Subcutaneous abdominal adipose tissue (tissue), 5 donors: ENCODE measurements at regions not wholly inside any gene's neighbourhood (a gene's known extent, or its start where the extent isn't known, plus 50 kb on each side); places are given as distances from the start of the nearest gene placed in this dataset.
"Not testable (repeated sequence)": the region's sequence is repeated elsewhere in the genome, so short reads cannot be mapped to it uniquely, and the experiment has no call there.

ENCODE experiments used
- H3K27ac ChIP-seq: one replicate; pipeline ENCODE4 v1.7.0; 2013; ENCODE audit warnings: low read depth, mild to moderate bottlenecking, inconsistent platforms, low read length, moderate library complexity
- H3K27me3 ChIP-seq, 5 donors: one replicate each; pipeline ENCODE4 v1.7.0; 2013; ENCODE audit warnings: low read length in 5 of 5, inconsistent platforms in 1 of 5; ENCODE audit not compliant: control insufficient read depth in 5 of 5, insufficient read depth in 4 of 5
- H3K36me3 ChIP-seq, 5 donors: one replicate each; pipeline ENCODE4 v1.7.0; 2013; ENCODE audit warnings: low read length in 5 of 5; ENCODE audit not compliant: control insufficient read depth in 5 of 5, insufficient read depth in 5 of 5
- H3K4me1 ChIP-seq, 5 donors: one replicate each; pipeline ENCODE4 v1.7.0; 2013; ENCODE audit warnings: low read length in 5 of 5, mild to moderate bottlenecking in 3 of 5, moderate library complexity in 1 of 5; ENCODE audit not compliant: control insufficient read depth in 5 of 5, insufficient read depth in 5 of 5
- H3K4me3 ChIP-seq, 5 donors: one replicate each; pipeline ENCODE4 v1.7.0; 2013; ENCODE audit warnings: low read length in 5 of 5, low read depth in 1 of 5
- H3K9ac ChIP-seq, 5 donors: one replicate each; pipeline ENCODE4 v1.7.0; 2013; ENCODE audit warnings: low read length in 5 of 5, mild to moderate bottlenecking in 4 of 5, moderate library complexity in 3 of 5
- H3K9me3 ChIP-seq, 5 donors: one replicate each; pipeline ENCODE4 v1.7.0; 2013; ENCODE audit warnings: low read length in 5 of 5; ENCODE audit not compliant: control insufficient read depth in 5 of 5
- donor health status: healthy.
- donor health status: healthy.
- donor health status: healthy.
- donor health status: healthy.
- donor health status: healthy.

GRCh38 chr2:226551522-226552250 lies 247.9 kb downstream of the IRS1 start:
- no peak overlapping the region for H3K9ac ChIP-seq
- H3K36me3 ChIP-seq = no peaks in the 10 kb centered on the region
- no peaks in the 10 kb centered on the region for H3K9me3 ChIP-seq
- H3K27me3 ChIP-seq = no peaks in the 10 kb centered on the region
- H3K27ac ChIP-seq = no peak overlapping the region
- H3K4me3 ChIP-seq = no peak overlapping the region
- H3K4me1 ChIP-seq = peaks cover 0 to 7% (median 0%) of the 10 kb centered on the region in 5 donors

GRCh38 chr2:226550801-226551200 lies 248.8 kb downstream of the IRS1 start:
- Histone ChIP-seq H3K27me3 (no peaks in the 10 kb centered on the region), H3K36me3 (no peaks in the 10 kb centered on the region), H3K4me1 (peaks cover 0 to 7% (median 0%) of the 10 kb centered on the region in 5 donors), H3K4me3 (no peak overlapping the region), H3K9ac (no peak overlapping the region), H3K9me3 (no peaks in the 10 kb centered on the region), H3K27ac (no peak overlapping the region)

GRCh38 chr2:226548732-226549131 lies 250.9 kb downstream of the IRS1 start:
- no peak overlapping the region for H3K4me3 ChIP-seq
- H3K4me1 ChIP-seq = peaks cover 0 to 7% (median 0%) of the 10 kb centered on the region in 5 donors
- H3K27me3 ChIP-seq = no peaks in the 10 kb centered on the region
- H3K36me3 ChIP-seq = no peaks in the 10 kb centered on the region
- no peak overlapping the region for H3K27ac ChIP-seq
- H3K9me3 ChIP-seq = no peaks in the 10 kb centered on the region
- H3K9ac ChIP-seq = no peak overlapping the region

- H3K27ac ChIP-seq = no peak overlapping the region
- H3K27me3 ChIP-seq = no peaks in the 10 kb centered on the region
- no peak overlapping the region for H3K9ac ChIP-seq
- H3K4me1 ChIP-seq = peaks cover 0 to 7% (median 0%) of the 10 kb centered on the region in 5 donors
- no peaks in the 10 kb centered on the region for H3K9me3 ChIP-seq
- H3K4me3 ChIP-seq = no peak overlapping the region
- no peaks in the 10 kb centered on the region for H3K36me3 ChIP-seq
These were observed 254.9 kb downstream of the IRS1 start for GRCh38 chr2:226544596-226545210.

- Histone ChIP-seq H3K4me3 (no peak overlapping the region), H3K9ac (no peak overlapping the region), H3K27me3 (no peaks in the 10 kb centered on the region), H3K4me1 (no peaks in the 10 kb centered on the region), H3K9me3 (no peaks in the 10 kb centered on the region), H3K36me3 (no peaks in the 10 kb centered on the region), H3K27ac (no peak overlapping the region)
These were observed 259.2 kb downstream of the IRS1 start for GRCh38 chr2:226540204-226540994.

GRCh38 chr2:226536410-226536809 lies 263.2 kb downstream of the IRS1 start:
- H3K27me3 ChIP-seq = no peaks in the 10 kb centered on the region
- peaks cover 0 to 7% (median 0%) of the 10 kb centered on the region in 5 donors for H3K4me1 ChIP-seq
- no peak overlapping the region for H3K4me3 ChIP-seq
- no peak overlapping the region for H3K27ac ChIP-seq
- H3K36me3 ChIP-seq = no peaks in the 10 kb centered on the region
- H3K9ac ChIP-seq = no peak overlapping the region
- no peaks in the 10 kb centered on the region for H3K9me3 ChIP-seq

- H3K4me3 ChIP-seq, H3K9ac ChIP-seq, H3K36me3 ChIP-seq, H3K27ac ChIP-seq, H3K27me3 ChIP-seq, H3K9me3 ChIP-seq: not testable (repeated sequence)
- H3K4me1 ChIP-seq = peaks cover 0 to 13% (median 0%) of the 10 kb centered on the region in 5 donors
These were observed 266.6 kb downstream of the IRS1 start for GRCh38 chr2:226532976-226533375.

- H3K36me3 ChIP-seq = no peaks in the 10 kb centered on the region
- H3K4me1 ChIP-seq = peaks cover 0 to 13% (median 0%) of the 10 kb centered on the region in 5 donors
- no peaks in the 10 kb centered on the region for H3K9me3 ChIP-seq
- no peaks in the 10 kb centered on the region for H3K27me3 ChIP-seq
- H3K27ac ChIP-seq = no peak overlapping the region
- peak overlapping the region in 3 of 5 donors; percentile 37 to 45 (median 39) for H3K4me3 ChIP-seq
- peak overlapping the region in 1 of 5 donors; percentile 10 for H3K9ac ChIP-seq
These were observed 268.4 kb downstream of the IRS1 start for GRCh38 chr2:226531061-226531810.

- Histone ChIP-seq H3K27me3 (no peaks in the 10 kb centered on the region), H3K9me3 (no peaks in the 10 kb centered on the region), H3K9ac (no peak overlapping the region), H3K27ac (no peak overlapping the region), H3K4me1 (peaks cover 0 to 17% (median 0%) of the 10 kb centered on the region in 5 donors), H3K36me3 (no peaks in the 10 kb centered on the region), H3K4me3 (no peak overlapping the region)
These were observed 270.1 kb downstream of the IRS1 start for GRCh38 chr2:226529556-226529955.
